GM19397 (cell line): ENCODE measurements at regions not wholly inside any gene's neighbourhood (a gene's known extent, or its start where the extent isn't known, plus 50 kb on each side); places are given as distances from the start of the nearest gene placed in this dataset.
A peak's percentile ranks its signal among the peaks of the same experiment; 100 is the strongest.
"Not testable (repeated sequence)": the region's sequence is repeated elsewhere in the genome, so short reads cannot be mapped to it uniquely, and the experiment has no call there.

Experiments used
- ATAC-seq: cut with Tn5 transposase; IDR thresholded peaks from one replicate; pipeline ENCODE4 v1.9.1; 2021; ENCODE audit warnings: mild to moderate bottlenecking, moderate library complexity; ENCODE audit not compliant: unreplicated experiment

GRCh38 chr18:38646296-38646695, 1080.7 kb upstream of the CELF4 start:
- ATAC-seq: no peak

DNA sequence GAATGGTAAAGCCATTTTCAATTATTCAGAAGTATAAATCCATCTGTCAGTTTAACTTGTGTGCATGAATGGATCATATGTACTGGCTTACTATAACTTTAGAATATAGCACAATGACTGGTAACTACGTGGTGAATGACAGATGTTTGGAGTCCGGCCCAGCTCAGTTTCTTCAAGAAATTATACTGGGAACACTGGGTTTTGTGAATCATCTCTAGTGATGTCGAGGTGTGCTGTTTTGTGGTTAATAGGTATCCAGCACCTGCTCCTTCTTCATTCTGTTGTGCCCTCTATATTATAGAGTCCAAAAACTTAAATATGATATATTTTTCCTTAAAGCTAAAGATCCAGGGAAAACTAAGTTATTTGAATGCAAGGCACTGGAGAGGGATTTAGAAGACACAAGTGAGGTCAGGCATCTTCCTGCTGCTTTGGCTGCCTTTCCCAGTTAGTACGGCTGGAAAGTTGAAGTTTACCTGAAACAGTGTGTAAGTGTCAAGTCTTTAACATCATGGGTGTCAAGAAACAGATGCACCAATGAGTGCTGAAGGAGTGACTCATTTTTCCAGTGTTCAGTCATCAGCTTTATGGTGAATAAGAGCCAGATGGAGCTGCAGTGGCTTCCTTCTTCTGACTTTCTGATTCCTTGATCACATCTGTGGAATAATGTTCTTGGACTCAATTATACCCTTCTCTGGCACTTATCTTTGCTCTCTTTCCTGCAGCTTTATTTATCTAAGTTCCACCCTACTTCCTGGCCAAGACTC, 1079.5 kb upstream of the CELF4 start:
- ATAC-seq: no peak

GRCh38 chr18:38642711-38643110, 1077.1 kb upstream of the CELF4 start:
- ATAC-seq: no peak

DNA sequence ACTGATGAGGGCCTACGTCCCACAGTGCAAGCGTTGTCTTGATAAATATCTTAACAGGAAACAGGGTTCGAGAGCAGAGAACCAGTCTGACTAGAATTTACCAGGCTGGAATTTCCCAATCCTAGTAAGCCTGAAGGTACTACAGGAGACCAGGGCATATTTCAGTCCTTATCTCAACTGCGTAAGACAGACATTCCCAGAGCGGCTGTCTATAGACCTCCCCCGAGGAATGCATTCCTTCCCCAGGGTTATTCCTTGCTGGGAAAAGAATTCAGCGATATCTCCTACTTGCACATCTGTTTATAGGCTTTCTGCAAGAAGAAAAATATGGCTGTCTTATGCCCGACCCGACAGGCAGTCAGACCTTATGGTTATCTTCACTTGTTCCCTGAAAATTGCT, 1074.1 kb upstream of the CELF4 start:
- not testable (repeated sequence) for ATAC-seq

GRCh38 chr18:38635709-38636430, 1070.3 kb upstream of the CELF4 start:
- ATAC-seq: no peak

GRCh38 chr18:38634117-38634516, 1068.5 kb upstream of the CELF4 start:
- ATAC-seq: no peak

DNA sequence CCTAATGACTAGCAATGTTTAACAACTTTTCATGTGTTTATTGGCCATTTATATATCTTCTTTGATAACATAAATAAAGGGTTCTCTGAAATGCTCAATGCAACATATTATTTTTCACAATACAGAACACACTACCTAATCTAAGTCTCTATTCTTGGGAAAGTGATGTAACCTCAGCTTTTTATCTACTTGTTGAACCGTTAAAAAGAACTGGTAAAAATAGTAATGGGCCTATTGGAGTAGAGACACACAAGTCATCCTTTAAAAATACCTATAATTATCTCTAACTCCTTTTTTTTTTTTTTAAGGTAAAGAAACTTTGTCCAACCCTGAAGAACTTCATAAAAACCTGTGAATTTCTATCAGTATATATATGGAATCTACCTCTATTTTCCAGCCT, 1067.7 kb upstream of the CELF4 start:
- no peak for ATAC-seq

DNA sequence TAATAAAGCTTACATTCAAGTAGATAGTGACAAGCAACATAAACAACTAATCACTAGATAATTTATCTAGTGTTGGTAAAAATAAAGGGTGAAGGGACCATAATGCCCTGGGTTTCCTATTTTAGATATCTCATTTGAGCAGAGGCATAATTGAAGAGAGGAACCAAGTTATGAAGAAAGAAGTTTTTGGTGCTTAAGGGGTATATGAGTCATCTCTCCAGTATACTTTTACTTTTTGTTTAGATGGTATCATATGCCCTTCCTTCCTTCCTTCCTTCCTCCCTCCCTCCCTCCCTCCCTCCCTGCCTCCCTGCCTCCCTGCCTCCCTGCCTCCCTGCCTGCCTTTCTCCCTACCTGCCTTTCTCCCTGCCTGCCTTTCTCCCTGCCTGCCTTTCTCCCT, 1053.5 kb upstream of the CELF4 start:
- no peak for ATAC-seq

DNA sequence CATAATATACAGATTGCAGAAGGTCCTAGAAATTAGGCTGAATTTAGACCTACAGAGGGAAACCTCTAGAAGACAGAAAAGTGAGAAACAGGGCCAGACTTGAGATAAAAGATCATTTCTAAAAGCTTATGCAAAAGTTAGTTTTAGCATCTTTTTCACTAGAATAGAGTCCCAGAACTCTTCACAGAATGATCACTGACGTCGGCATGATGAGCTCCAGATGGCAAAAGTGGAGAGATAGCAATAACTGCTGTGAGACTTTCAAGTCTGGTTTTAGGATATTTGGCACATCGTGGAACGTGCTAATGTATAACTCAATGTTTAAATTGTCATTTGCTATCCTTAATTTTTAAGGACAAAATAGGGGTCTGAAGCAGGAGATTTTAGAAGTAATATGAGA, 1050.7 kb upstream of the CELF4 start:
- no peak for ATAC-seq

- ATAC-seq: no peak
Measured at GRCh38 chr18:38612904-38613303, 1047.3 kb upstream of the CELF4 start.

GRCh38 chr18:38611036-38611964, 1045.7 kb upstream of the CELF4 start:
- peak; percentile 92 for ATAC-seq

DNA sequence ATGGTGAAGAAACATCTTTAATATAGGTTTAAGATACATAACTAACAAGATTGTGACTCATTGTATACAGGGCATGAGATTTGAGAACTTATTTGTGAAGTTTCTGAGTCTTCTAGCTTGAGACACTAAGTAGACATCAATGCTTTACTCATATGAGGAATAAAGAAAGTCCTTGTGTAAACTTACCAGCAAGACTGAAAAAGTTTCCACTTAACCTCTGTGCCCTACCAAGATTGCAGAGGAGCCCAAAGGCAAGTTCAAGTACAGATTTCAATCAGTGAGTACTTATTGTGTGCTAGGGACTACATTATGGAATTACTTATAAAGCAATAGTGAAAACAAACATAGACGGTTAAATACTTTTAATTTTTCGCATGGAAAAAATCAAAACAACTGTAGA, 1041.2 kb upstream of the CELF4 start:
- no peak for ATAC-seq

- no peak for ATAC-seq
Measured at GRCh38 chr18:38602341-38602740, 1036.7 kb upstream of the CELF4 start.

DNA sequence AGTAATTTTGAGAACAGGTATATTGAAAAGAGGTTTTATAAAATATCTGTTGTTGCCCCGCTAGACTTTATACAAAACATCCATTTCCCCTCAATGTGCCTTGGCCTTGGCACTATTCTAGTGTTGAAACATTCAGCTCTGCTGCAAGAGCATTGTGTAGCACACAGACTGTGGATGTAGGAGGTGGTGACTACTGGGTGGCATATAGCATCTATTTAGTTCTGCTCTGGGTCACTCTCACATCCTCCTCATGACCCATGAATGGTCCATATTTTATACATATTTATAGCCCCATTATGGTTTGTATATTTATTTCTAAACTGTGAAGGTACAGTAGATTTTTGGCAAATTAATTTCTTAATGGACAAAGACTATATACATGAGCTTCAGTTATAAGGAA, 1022.0 kb upstream of the CELF4 start:
- ATAC-seq: no peak

DNA sequence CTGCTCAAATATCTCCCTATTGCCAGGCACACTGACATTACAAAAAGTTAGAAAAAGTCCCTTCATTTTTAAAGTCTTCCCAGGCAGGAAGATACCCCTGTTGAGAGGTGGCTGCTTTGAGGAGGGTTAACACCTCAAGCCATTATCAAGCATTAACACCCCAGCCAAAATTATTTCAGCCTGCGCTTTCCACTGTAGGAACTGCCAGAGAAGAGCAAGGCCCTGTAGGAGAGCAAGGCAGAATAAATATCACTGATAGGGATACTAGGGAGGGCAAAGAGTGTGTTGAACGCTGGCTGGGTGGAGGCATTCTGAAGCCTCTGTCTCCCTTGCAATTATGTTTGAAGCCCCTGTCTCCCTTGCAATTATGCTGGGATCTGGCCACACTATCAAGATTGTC, 1020.7 kb upstream of the CELF4 start:
- ATAC-seq: no peak

DNA sequence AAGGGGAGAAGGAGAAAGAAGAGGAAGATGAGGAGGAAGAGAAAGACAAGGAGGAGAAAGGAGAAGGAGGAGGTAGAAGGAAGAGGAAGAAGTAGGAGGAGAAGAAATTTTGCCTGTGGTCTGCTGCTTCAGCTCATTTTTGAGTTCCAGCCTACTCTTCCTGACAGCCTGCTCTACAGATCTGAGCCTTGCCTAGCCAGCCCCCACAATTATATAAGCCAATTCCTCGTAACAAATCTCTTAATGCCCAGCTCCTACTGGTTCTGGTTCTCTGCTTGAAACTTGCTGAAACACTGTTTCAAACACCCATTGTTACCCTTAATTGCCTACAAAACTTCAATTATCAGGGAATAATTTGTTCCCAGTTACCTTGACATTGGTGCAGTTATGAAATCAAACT, 1014.2 kb upstream of the CELF4 start:
- ATAC-seq: no peak

- ATAC-seq: no peak
Measured at GRCh38 chr18:38576916-38577315, 1011.3 kb upstream of the CELF4 start.

GRCh38 chr18:38576349-38576748, 1010.8 kb upstream of the CELF4 start:
- no peak for ATAC-seq

GRCh38 chr18:38575648-38576047, 1010.0 kb upstream of the CELF4 start:
- no peak for ATAC-seq

DNA sequence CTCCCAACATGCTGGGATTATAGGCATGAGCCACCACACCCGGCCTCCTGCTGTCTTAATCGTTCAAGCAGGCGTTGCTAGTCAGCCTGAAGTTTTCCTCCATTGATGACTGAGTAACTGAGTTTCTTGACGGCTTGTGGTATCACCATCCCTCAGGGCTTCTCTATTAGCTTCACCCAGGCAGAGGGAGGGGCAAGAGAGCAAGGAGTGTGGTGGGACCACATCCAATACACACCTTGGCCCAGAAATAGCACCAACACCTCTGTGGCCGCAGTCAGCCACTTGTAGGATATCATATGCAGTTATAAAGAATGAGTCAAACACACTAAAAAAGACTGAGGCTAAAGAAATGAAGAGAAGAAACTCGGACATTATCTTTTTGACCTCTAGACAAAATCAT, 1009.4 kb upstream of the CELF4 start:
- no peak for ATAC-seq

- no peak for ATAC-seq
Measured at GRCh38 chr18:38572554-38573111, 1007.0 kb upstream of the CELF4 start.
